Osteocyte (in vitro differentiated cells): ENCODE measurements at regions not wholly inside any gene's neighbourhood (a gene's known extent, or its start where the extent isn't known, plus 50 kb on each side); places are given as distances from the start of the nearest gene placed in this dataset.
"Not testable (repeated sequence)": the region's sequence is repeated elsewhere in the genome, so short reads cannot be mapped to it uniquely, and the experiment has no call there.

ENCODE experiments used
- DNase-seq: peaks from one replicate; pipeline ENCODE4 v3.0.0; 2021; ENCODE audit warnings: mixed read lengths; ENCODE audit not compliant: unreplicated experiment; ENCODE audit errors: extremely low spot score
- H3K27ac Mint-ChIP-seq: one replicate; pipeline ENCODE4 v1.8.0; 2021; ENCODE audit warnings: mild to moderate bottlenecking, mixed read lengths; ENCODE audit not compliant: unreplicated experiment
- H3K27me3 Mint-ChIP-seq: one replicate; pipeline ENCODE4 v1.8.0; 2021; ENCODE audit warnings: mixed read lengths; ENCODE audit not compliant: unreplicated experiment
- H3K36me3 Mint-ChIP-seq: one replicate; pipeline ENCODE4 v1.8.0; 2021; ENCODE audit warnings: mixed read lengths; ENCODE audit not compliant: unreplicated experiment
- H3K4me1 Mint-ChIP-seq: one replicate; pipeline ENCODE4 v1.8.0; 2021; ENCODE audit warnings: mixed read lengths; ENCODE audit not compliant: unreplicated experiment
- H3K4me3 Mint-ChIP-seq: one replicate; pipeline ENCODE4 v1.8.0; 2021; ENCODE audit warnings: mild to moderate bottlenecking, moderate library complexity, mixed read lengths; ENCODE audit not compliant: unreplicated experiment
- H3K9me3 Mint-ChIP-seq: one replicate; pipeline ENCODE4 v1.8.0; 2021; ENCODE audit warnings: mixed read lengths; ENCODE audit not compliant: unreplicated experiment
- CTCF ChIP-seq: fragments of 200-600 bp; sonication (generic); IDR thresholded peaks from 2 replicates; pipeline ENCODE4 v1.5.0; 2021; ENCODE audit warnings: antibody characterized with exemption, mild to moderate bottlenecking, moderate library complexity

- not testable (repeated sequence) for H3K27me3 Mint-ChIP-seq, DNase-seq, H3K4me1 Mint-ChIP-seq, H3K4me3 Mint-ChIP-seq, H3K36me3 Mint-ChIP-seq, H3K27ac Mint-ChIP-seq, H3K9me3 Mint-ChIP-seq
Measured at GRCh38 chr20:25932806-25933205, 236.2 kb upstream of the ZNF337 start.

- H3K36me3 Mint-ChIP-seq, DNase-seq, H3K4me1 Mint-ChIP-seq, H3K4me3 Mint-ChIP-seq, H3K27ac Mint-ChIP-seq, H3K9me3 Mint-ChIP-seq, H3K27me3 Mint-ChIP-seq: not testable (repeated sequence)
Measured at GRCh38 chr20:25932170-25932569, 235.5 kb upstream of the ZNF337 start.

- not testable (repeated sequence) for H3K36me3 Mint-ChIP-seq, H3K9me3 Mint-ChIP-seq, H3K4me3 Mint-ChIP-seq, H3K4me1 Mint-ChIP-seq, DNase-seq, H3K27ac Mint-ChIP-seq, H3K27me3 Mint-ChIP-seq
Measured at GRCh38 chr20:25902321-25902720, 205.7 kb upstream of the ZNF337 start.

GRCh38 chr20:25898663-25899062 is 202.0 kb upstream of the ZNF337 start:
- not testable (repeated sequence) for H3K4me3 Mint-ChIP-seq, DNase-seq, H3K4me1 Mint-ChIP-seq, H3K9me3 Mint-ChIP-seq, H3K36me3 Mint-ChIP-seq, H3K27me3 Mint-ChIP-seq, H3K27ac Mint-ChIP-seq

- DNase-seq, H3K4me3 Mint-ChIP-seq, H3K9me3 Mint-ChIP-seq, H3K36me3 Mint-ChIP-seq, H3K4me1 Mint-ChIP-seq, H3K27ac Mint-ChIP-seq: not testable (repeated sequence)
- peaks cover 13% of the 10 kb centered on the region for H3K27me3 Mint-ChIP-seq
Measured at GRCh38 chr20:25879096-25879495, 182.4 kb upstream of the ZNF337 start.

GRCh38 chr20:25868650-25868979 is 172.0 kb upstream of the ZNF337 start:
- DNase-seq, H3K4me1 Mint-ChIP-seq, H3K27ac Mint-ChIP-seq, H3K27me3 Mint-ChIP-seq, H3K36me3 Mint-ChIP-seq, H3K9me3 Mint-ChIP-seq: not testable (repeated sequence)
- peak overlapping the region; percentile 53 for H3K4me3 Mint-ChIP-seq

- peak overlapping the region; percentile 53 for H3K4me3 Mint-ChIP-seq
- DNase-seq, result peak; percentile 88
- H3K4me1 Mint-ChIP-seq, result peaks cover 5% of the 10 kb centered on the region
- no peaks in the 10 kb centered on the region for H3K36me3 Mint-ChIP-seq
- H3K27ac Mint-ChIP-seq, result no peak overlapping the region
- H3K9me3 Mint-ChIP-seq, result no peaks in the 10 kb centered on the region
- no peak for TF ChIP-seq CTCF
- H3K27me3 Mint-ChIP-seq, result peaks cover 6% of the 10 kb centered on the region
Measured at GRCh38 chr20:25867776-25868649, 171.4 kb upstream of the ZNF337 start.

- H3K27me3 Mint-ChIP-seq, H3K27ac Mint-ChIP-seq, H3K4me3 Mint-ChIP-seq, H3K36me3 Mint-ChIP-seq, H3K9me3 Mint-ChIP-seq, DNase-seq: not testable (repeated sequence)
- peaks cover 13% of the 10 kb centered on the region for H3K4me1 Mint-ChIP-seq
Measured at GRCh38 chr20:25867015-25867775, 170.5 kb upstream of the ZNF337 start.
